ENCODE measurements at regions not wholly inside any gene's neighbourhood (a gene's known extent, or its start where the extent isn't known, plus 50 kb on each side); places are given as distances from the start of the nearest gene placed in this dataset.

DNA sequence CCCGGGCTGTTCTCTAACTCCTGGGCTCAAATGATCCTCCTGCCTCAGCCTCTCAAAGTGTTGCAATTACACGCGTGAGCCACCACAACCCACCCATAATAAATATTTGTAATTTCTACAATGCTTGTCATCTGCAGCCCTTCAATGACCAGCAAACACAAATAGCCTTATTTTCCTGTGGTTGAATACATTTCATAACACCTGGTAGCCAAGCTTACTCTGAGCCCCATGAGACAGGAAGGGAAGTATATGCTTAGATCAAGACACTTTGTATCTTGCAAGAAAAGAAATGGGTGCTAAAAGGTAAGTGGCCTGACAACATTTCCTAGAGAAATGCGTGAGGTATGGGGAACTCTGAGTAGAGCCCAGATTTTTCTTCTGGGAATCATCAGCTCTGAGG, 56.9 kb upstream of the PDGFRA start:
- Histone ChIP-seq H3K4me1 (ENCODE audit: control insufficient read depth, insufficient read depth, low read length) (no peaks in the 10 kb centered on the region), H3K36me3 (ENCODE audit: control insufficient read depth in 2 of 2, insufficient read depth in 1 of 2, low read length in 2 of 2) (no peaks in the 10 kb centered on the region), H3K27ac (ENCODE audit: extremely low read depth, low read depth, low read length) (no peak overlapping the region), H3K4me3 (ENCODE audit: low read depth, low read length) (no peak overlapping the region), H3K9me3 (ENCODE audit: control insufficient read depth, insufficient read depth, low read depth, low read length) (no peaks in the 10 kb centered on the region)
- TF ChIP-seq ZNF544 (tag by site-specific recombination; IDR thresholded peaks at IDR 0.05): no peak
- CTCF ChIA-PET: no interaction called here
- POLR2A ChIA-PET: no interaction called here

DNA sequence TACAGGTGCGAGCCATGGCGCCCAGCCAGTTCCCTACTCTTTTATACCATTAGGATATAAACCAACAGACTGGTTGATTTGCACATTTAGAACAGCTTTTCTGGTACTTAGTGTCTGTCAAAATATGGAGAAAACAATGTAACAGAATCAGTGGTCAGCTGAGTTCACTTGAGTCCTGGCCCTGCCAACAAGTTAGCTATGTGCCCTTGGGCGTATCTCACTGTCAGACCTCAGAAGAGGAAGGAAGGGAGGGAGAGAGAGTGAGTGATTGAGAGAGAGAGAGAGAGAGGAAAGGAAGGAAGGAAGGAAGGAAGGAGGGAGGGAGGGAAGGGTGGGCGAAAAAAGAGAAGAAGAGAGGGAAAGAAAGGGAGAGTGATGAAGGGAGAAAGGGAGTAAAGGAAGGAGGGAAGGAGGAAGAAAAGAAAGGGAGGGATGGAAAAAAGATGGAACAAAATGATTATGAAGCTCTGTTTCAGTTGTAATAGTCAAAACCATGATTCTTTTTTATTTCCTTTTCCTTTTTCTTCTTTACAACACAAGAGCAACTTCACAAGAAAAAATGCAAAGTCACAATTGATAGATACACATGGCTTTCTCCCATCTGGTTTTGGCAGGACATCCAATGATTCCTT, 55.7 kb upstream of the PDGFRA start:
- Histone ChIP-seq H3K27ac (ENCODE audit: extremely low read depth, low read depth, low read length) (no peak overlapping the region), H3K4me1 (ENCODE audit: control insufficient read depth, insufficient read depth, low read length) (no peaks in the 10 kb centered on the region), H3K9me3 (ENCODE audit: control insufficient read depth, insufficient read depth, low read depth, low read length) (no peaks in the 10 kb centered on the region), H3K4me3 (ENCODE audit: low read depth, low read length) (no peak overlapping the region), H3K36me3 (ENCODE audit: control insufficient read depth in 2 of 2, insufficient read depth in 1 of 2, low read length in 2 of 2) (no peaks in the 10 kb centered on the region)
- TF ChIP-seq, protein P1, sequence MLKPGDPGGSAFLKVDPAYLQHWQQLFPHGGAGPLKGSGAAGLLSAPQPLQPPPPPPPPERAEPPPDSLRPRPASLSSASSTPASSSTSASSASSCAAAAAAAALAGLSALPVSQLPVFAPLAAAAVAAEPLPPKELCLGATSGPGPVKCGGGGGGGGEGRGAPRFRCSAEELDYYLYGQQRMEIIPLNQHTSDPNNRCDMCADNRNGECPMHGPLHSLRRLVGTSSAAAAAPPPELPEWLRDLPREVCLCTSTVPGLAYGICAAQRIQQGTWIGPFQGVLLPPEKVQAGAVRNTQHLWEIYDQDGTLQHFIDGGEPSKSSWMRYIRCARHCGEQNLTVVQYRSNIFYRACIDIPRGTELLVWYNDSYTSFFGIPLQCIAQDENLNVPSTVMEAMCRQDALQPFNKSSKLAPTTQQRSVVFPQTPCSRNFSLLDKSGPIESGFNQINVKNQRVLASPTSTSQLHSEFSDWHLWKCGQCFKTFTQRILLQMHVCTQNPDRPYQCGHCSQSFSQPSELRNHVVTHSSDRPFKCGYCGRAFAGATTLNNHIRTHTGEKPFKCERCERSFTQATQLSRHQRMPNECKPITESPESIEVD (tag by site-specific recombination; IDR thresholded peaks at IDR 0.05): no peak
- TF ChIP-seq ZNF366 (tag by site-specific recombination; conservative IDR thresholded peaks at IDR 0.05) (peak; percentile 50; the same call in 1 of the 2 replicates), PRDM1 (tag by site-specific recombination; IDR thresholded peaks at IDR 0.05) (peak; percentile 32; the same call in 1 of the 2 replicates), ZNF768 (tag by site-specific recombination; IDR thresholded peaks at IDR 0.05) (no peak)
- TF ChIP-seq, protein P2, sequence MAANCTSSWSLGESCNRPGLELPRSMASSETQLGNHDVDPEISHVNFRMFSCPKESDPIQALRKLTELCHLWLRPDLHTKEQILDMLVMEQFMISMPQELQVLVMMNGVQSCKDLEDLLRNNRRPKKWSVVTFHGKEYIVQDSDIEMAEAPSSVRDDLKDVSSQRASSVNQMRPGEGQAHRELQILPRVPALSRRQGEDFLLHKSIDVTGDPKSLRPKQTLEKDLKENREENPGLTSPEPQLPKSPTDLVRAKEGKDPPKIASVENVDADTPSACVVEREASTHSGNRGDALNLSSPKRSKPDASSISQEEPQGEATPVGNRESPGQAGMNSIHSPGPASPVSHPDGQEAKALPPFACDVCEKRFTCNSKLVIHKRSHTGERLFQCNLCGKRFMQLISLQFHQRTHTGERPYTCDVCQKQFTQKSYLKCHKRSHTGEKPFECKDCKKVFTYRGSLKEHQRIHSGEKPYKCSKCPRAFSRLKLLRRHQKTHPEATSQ (tag by site-specific recombination; IDR thresholded peaks at IDR 0.05): no peak
- TF ChIP-seq, protein P3, sequence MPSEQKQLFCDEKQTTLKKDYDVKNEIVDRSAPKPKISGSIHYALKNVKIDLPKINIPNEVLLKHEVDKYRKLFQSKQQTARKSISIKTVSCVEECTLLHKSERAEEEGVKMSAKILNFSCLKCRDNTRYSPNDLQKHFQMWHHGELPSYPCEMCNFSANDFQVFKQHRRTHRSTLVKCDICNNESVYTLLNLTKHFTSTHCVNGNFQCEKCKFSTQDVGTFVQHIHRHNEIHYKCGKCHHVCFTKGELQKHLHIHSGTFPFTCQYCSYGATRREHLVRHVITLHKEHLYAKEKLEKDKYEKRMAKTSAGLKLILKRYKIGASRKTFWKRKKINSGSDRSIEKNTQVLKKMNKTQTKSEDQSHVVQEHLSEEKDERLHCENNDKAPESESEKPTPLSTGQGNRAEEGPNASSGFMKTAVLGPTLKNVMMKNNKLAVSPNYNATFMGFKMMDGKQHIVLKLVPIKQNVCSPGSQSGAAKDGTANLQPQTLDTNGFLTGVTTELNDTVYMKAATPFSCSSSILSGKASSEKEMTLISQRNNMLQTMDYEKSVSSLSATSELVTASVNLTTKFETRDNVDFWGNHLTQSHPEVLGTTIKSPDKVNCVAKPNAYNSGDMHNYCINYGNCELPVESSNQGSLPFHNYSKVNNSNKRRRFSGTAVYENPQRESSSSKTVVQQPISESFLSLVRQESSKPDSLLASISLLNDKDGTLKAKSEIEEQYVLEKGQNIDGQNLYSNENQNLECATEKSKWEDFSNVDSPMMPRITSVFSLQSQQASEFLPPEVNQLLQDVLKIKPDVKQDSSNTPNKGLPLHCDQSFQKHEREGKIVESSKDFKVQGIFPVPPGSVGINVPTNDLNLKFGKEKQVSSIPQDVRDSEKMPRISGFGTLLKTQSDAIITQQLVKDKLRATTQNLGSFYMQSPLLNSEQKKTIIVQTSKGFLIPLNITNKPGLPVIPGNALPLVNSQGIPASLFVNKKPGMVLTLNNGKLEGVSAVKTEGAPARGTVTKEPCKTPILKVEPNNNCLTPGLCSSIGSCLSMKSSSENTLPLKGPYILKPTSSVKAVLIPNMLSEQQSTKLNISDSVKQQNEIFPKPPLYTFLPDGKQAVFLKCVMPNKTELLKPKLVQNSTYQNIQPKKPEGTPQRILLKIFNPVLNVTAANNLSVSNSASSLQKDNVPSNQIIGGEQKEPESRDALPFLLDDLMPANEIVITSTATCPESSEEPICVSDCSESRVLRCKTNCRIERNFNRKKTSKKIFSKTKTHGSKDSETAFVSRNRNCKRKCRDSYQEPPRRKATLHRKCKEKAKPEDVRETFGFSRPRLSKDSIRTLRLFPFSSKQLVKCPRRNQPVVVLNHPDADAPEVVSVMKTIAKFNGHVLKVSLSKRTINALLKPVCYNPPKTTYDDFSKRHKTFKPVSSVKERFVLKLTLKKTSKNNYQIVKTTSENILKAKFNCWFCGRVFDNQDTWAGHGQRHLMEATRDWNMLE (tag by site-specific recombination; conservative IDR thresholded peaks at IDR 0.05; ENCODE audit: low read depth): no peak
- CTCF ChIA-PET: interaction anchor here (0.6 kb wide), 1 partner anchor 59 kb away, joined by 3 read pairs; no protein-coding TSS in a partner anchor
- POLR2A ChIA-PET: interaction anchor here (0.7 kb wide), 1 partner anchor 105 kb away, joined by 7 read pairs; no protein-coding TSS in a partner anchor

DNA sequence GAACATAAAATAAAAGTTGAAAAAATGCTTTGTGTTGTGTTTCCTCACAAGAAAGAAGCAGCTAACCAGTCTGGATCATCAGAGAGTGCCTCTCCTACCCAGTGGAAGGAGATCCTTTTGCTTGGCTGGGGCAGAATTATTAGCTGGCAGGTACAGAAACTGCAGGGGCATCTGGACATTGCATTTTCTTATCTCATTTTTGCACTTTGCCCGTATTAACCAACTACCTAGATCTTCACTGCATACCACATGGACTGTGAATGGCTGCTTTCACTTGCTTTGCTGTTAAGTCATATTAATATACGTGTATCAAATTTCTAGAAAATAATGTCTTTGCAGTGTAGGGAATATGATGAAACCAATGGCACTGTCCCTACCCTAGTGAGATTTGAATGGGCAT, 52.9 kb upstream of the PDGFRA start:
- H3K4me3 ChIP-seq (ENCODE audit: low read depth, low read length): no peak overlapping the region
- no peaks in the 10 kb centered on the region for H3K36me3 ChIP-seq (ENCODE audit: control insufficient read depth in 2 of 2, insufficient read depth in 1 of 2, low read length in 2 of 2)
- no peaks in the 10 kb centered on the region for H3K9me3 ChIP-seq (ENCODE audit: control insufficient read depth, insufficient read depth, low read depth, low read length)
- H3K27ac ChIP-seq (ENCODE audit: extremely low read depth, low read depth, low read length): no peak overlapping the region
- no peaks in the 10 kb centered on the region for H3K4me1 ChIP-seq (ENCODE audit: control insufficient read depth, insufficient read depth, low read length)
- ChIA-PET POLR2A (no interaction called here), CTCF (no interaction called here)
- TF ChIP-seq KLF7 (tag by site-specific recombination; IDR thresholded peaks at IDR 0.05; ENCODE audit: borderline replicate concordance) (no peak), OVOL3 (tag by site-specific recombination; IDR thresholded peaks at IDR 0.05) (no peak)
- TF ChIP-seq, protein P4, sequence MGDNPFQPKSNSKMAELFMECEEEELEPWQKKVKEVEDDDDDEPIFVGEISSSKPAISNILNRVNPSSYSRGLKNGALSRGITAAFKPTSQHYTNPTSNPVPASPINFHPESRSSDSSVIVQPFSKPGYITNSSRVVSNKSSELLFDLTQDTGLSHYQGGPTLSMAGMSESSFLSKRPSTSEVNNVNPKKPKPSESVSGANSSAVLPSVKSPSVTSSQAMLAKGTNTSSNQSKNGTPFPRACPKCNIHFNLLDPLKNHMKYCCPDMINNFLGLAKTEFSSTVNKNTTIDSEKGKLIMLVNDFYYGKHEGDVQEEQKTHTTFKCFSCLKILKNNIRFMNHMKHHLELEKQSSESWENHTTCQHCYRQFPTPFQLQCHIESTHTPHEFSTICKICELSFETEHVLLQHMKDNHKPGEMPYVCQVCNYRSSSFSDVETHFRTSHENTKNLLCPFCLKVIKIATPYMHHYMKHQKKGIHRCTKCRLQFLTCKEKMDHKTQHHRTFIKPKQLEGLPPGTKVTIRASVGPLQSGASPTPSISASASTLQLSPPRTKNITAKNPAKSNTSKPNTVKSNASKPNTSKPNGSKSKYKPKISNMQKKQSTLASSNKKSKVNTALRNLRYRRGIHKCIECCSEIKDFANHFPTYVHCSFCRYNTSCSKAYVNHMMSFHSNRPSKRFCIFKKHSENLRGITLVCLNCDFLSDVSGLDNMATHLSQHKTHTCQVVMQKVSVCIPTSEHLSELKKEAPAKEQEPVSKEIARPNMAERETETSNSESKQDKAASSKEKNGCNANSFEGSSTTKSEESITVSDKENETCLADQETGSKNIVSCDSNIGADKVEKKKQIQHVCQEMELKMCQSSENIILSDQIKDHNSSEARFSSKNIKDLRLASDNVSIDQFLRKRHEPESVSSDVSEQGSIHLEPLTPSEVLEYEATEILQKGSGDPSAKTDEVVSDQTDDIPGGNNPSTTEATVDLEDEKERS (tag by site-specific recombination; IDR thresholded peaks at IDR 0.05): no peak
- TF ChIP-seq, protein P1 (tag by site-specific recombination; IDR thresholded peaks at IDR 0.05): no peak
- TF ChIP-seq, protein P5, sequence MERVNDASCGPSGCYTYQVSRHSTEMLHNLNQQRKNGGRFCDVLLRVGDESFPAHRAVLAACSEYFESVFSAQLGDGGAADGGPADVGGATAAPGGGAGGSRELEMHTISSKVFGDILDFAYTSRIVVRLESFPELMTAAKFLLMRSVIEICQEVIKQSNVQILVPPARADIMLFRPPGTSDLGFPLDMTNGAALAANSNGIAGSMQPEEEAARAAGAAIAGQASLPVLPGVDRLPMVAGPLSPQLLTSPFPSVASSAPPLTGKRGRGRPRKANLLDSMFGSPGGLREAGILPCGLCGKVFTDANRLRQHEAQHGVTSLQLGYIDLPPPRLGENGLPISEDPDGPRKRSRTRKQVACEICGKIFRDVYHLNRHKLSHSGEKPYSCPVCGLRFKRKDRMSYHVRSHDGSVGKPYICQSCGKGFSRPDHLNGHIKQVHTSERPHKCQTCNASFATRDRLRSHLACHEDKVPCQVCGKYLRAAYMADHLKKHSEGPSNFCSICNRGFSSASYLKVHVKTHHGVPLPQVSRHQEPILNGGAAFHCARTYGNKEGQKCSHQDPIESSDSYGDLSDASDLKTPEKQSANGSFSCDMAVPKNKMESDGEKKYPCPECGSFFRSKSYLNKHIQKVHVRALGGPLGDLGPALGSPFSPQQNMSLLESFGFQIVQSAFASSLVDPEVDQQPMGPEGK (tag by site-specific recombination; IDR thresholded peaks at IDR 0.05): no peak
- TF ChIP-seq, protein P6, sequence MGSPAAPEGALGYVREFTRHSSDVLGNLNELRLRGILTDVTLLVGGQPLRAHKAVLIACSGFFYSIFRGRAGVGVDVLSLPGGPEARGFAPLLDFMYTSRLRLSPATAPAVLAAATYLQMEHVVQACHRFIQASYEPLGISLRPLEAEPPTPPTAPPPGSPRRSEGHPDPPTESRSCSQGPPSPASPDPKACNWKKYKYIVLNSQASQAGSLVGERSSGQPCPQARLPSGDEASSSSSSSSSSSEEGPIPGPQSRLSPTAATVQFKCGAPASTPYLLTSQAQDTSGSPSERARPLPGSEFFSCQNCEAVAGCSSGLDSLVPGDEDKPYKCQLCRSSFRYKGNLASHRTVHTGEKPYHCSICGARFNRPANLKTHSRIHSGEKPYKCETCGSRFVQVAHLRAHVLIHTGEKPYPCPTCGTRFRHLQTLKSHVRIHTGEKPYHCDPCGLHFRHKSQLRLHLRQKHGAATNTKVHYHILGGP (tag by site-specific recombination; IDR thresholded peaks at IDR 0.05): no peak
